IPS-NIHi7 (cell line): ENCODE measurements at regions not wholly inside any gene's neighbourhood (a gene's known extent, or its start where the extent isn't known, plus 50 kb on each side); places are given as distances from the start of the nearest gene placed in this dataset.

Experiments used
- DNase-seq: peaks from one replicate; pipeline ENCODE4 v3.0.0; 2012; ENCODE audit warnings: mixed read lengths; ENCODE audit errors: extremely low spot score

- DNase-seq, result no peak
These were observed 50.6 kb upstream of the ZNF385D start for GRCh38 chr3:21801631-21802030.

DNA sequence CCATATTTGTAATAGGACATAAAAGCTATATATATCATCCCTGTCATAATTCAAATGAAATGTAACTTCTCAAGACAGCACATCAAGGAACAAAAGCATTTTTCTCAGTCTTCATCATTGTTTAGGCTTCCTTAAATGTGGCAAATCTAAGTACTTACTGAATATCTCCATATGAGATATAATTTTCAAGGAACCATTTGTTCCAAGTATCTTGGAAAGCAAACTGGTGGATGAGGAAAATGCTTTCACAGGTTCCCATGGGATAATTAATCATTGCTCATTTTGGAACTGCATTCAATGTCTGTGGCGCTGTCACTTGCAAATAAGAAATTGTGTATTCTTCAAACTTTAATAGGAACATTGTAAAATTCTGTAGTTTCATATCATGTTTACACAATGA, 52.6 kb upstream of the ZNF385D start:
- DNase-seq, result no peak

DNA sequence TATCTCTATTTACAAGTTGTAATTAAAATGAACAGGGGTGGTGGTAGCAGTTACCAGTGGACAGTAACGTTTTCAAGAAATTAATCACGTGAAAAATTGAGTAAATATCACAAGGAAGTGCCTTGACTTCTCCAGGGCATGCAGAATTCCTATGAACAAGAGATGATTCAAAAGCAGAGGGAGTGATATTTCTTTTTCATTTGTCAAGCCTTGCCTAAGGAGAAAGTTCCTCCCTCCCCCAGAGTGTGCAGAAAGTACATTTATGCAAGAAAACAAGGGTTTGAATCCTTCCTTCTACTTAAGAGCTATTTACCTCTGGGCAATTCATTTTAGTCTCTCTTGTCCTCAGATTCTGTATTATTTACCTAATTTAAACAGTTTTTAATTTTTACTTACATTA, 53.3 kb upstream of the ZNF385D start:
- no peak for DNase-seq

DNA sequence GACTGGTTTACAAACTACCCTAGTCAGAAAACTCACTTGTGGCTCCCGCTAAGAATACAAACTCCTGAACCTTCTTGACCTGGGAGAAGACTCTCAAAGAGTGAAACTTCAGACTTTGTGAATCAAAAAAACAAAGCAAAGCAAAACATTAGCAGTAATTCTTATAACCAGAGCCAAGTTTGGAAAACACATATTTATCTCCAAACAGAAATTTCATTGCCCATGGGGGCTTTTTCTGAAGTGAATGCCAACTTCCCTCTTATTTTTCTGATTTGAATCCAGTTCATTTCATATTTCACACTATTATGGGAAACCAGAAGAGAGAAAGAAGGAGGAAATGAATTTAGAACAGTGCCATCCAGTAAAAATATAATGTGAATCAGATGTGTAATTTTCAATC, 55.7 kb upstream of the ZNF385D start:
- no peak for DNase-seq

- DNase-seq, result peak; percentile 26
These were observed 74.7 kb upstream of the ZNF385D start for GRCh38 chr3:21825684-21826083.

DNA sequence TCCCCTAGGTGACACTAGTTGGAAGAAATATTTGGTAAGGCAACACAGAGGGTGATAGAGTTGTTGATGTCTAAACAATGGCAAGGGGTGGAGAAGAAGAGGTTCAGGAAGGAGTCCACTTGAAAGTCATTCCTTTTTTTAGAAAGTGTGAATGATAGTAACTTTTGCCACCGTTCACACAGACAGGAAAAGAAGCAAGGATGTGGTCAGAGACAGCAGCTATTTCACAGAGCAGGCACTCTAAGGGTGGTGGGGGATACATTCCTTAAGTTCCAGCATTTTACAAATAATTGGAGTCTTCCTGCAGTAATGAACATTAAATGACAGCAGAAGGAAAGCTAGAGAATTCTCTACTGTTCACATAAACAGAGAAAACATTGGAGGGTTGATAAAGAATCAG, 75.4 kb upstream of the ZNF385D start:
- no peak for DNase-seq

DNA sequence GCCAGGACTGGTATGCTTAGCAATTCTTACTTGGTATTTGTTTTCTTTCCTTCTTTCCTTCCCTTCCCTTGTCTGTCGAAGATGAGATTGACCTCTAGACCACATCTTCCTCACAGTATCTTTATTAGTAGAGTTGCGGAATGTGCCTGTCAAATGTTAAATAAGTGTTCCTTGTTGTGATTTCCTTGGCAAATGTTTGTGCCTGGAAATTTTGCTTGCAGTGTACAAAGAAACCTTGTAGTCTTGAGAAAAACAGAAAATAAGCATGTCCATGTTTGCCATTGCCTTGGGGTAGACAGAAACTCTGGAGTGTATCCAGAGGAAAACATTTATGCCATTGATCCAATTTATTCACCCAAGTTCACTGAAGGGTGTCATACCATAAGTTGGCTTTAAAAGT, 79.5 kb upstream of the ZNF385D start:
- DNase-seq, result no peak

GRCh38 chr3:21835264-21835663, 84.3 kb upstream of the ZNF385D start:
- no peak for DNase-seq

DNA sequence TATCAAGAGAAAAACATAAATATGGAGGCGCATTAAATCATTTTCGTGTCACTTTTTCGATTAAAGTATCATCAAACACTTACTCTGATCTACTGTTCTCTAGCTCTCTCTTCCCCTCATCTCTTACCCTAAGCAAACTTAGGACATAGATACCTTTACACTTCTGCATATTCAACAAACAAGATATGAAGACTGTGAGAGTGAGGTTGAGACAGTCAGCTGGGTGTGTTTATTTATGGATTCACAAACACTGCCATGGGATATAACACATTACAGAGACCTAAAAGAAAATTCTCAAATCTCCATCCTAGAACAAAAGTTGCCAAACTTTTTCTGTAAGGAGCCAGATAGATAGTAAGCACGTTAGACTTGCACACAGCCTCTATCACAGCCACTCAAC, 85.2 kb upstream of the ZNF385D start:
- no peak for DNase-seq

GRCh38 chr3:21839176-21839575, 88.2 kb upstream of the ZNF385D start:
- no peak for DNase-seq

DNA sequence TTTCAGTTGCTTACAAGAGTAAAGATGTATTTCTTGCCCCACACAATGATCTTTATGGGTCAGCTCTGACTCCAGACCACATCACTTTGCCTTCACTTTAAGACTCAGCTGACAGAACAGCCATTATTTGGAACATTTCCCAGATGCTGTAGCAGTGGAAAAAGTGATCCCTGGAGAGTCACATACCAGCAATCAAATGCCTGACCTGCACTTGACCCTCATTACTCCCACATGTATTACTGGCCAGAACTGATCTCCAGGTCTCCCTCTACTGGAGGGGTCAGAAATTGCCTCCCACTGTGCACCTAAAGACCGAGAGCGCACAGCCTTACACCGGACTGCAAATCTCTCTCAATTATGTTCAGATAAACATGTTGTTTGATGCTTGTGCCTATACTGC, 88.6 kb upstream of the ZNF385D start:
- DNase-seq, result peak; percentile 18

DNA sequence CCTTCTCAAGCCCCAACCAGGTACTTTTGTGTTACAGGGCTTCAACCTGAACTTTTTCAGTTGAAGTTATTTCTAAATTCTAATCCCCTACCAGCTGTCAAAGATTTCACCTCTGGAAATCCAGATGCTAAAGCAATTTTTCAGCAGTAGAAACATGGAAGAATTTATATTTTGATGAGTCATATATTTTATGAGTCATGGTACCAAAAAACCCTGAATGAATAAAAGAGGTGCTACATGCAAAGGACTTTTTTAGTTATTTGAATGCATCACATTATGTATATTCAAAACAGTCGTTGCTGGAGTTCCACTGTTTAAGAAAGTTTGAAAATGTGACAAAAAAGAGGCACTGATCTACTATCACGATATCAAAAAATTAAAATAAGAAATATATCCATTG, 96.0 kb upstream of the ZNF385D start:
- DNase-seq, result no peak

GRCh38 chr3:21859124-21860081, 108.4 kb upstream of the ZNF385D start:
- DNase-seq, result peak; percentile 19

GRCh38 chr3:21860082-21860475, 109.1 kb upstream of the ZNF385D start:
- no peak for DNase-seq

GRCh38 chr3:21860657-21861056, 109.6 kb upstream of the ZNF385D start:
- no peak for DNase-seq

- DNase-seq, result no peak
These were observed 125.8 kb upstream of the ZNF385D start for GRCh38 chr3:21876782-21877181.

DNA sequence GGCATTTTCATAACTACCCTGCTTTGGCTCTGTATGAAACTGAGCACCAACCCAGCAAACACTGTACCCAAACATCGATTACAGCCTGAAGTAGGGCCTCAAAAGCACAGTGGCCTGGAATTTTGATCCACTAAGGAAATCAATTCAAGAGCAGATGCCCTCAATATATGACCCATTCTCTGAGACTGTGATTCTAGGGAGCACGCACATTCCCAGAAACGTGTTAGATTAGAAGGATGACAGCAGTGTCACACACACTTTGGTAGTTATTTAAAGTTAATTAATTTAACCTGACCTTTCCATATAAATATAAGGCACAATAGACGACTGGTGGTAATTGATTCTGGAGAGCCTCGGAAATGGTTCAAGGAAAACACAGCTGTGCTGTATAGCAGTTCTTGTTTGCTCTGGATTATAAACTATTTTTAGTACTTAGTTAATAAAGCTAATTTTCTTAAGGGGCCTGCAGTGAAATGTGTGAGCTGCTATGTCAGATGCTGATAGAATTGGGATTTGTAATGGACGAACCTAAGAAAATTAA, 126.3 kb upstream of the ZNF385D start:
- DNase-seq, result no peak

GRCh38 chr3:21879184-21879886, 128.3 kb upstream of the ZNF385D start:
- no peak for DNase-seq

- no peak for DNase-seq
These were observed 137.6 kb upstream of the ZNF385D start for GRCh38 chr3:21888656-21889055.

GRCh38 chr3:21889166-21889565, 138.2 kb upstream of the ZNF385D start:
- no peak for DNase-seq

- no peak for DNase-seq
These were observed 141.1 kb upstream of the ZNF385D start for GRCh38 chr3:21892104-21892503.

DNA sequence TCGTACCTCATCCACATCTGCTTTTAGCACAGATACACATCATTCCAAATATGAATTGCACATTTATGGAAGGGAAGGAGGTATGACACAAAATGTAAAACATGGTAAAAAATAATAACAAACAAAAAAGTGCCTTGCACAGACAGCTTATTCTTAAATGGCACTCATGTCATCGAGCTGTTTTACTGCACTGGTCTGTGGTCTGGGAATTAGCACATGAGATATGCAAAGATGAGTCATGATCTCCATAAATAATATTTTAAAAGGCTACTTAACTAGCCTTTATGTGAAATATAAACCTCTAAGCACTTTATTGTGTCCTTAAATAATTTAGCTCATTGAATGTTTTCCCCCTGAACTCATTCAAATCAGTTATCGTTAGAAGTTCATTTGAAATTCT, 142.2 kb upstream of the ZNF385D start:
- no peak for DNase-seq
